Vagina (tissue), 2 donors: ENCODE measurements at regions not wholly inside any gene's neighbourhood (a gene's known extent, or its start where the extent isn't known, plus 50 kb on each side); places are given as distances from the start of the nearest gene placed in this dataset.

Experiments
- POLR2AphosphoS5 ChIP-seq, 2 donors: sonication (generic); formaldehyde crosslinking; IDR thresholded peaks; one replicate each; pipeline ENCODE4 v1.9.0; 2017; ENCODE audit warnings: antibody characterized with exemption in 2 of 2, mild to moderate bottlenecking in 2 of 2, low read depth in 1 of 2; ENCODE audit not compliant: insufficient read depth in 1 of 2
- TF ChIP-seq, protein P1 (sequence below), 3 experiments: fragments of 450-650 bp in 2 of 3; fragments of 200-600 bp in 1 of 3; sonication (generic) in 1 of 3; IDR thresholded peaks; one replicate each; pipeline ENCODE4 v1.5.1; 2017 to 2019; ENCODE audit warnings: antibody characterized with exemption in 3 of 3, mild to moderate bottlenecking in 2 of 3, moderate library complexity in 2 of 3

DNA sequence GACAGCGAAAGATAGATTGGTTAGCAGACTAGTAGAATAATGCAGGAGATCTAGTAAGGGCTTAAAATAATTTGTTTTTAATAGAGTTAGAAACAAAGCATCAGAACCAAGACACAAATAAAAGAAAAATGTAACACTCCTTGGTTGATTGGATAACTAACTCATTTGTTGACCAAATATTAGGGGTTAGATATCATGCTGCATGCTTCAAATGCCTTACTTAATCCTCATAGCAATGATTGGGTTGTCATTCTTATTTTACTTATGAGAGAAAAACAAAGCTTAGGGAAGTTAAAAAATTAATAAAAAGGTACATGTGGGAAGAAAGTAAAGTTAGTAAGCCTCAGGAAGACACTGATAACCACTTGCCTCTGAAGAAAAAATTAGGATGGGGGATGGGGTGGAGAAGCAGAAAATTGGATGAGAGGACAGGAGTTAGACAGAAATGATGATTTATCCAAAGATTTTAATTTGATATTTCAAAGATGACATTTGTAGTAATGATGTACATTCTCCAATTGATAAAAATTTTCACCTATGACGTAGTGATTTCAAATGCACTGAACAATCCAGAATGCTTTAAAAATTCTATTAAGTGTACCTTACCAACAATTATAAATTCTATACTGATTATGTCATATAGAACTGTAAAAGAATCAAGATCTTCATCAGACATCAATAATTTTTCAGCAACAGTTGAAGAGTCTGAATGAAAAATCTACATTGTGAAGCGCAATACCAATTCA lies 374.7 kb downstream of the COL11A1 start:
- TF ChIP-seq, protein P1, sequence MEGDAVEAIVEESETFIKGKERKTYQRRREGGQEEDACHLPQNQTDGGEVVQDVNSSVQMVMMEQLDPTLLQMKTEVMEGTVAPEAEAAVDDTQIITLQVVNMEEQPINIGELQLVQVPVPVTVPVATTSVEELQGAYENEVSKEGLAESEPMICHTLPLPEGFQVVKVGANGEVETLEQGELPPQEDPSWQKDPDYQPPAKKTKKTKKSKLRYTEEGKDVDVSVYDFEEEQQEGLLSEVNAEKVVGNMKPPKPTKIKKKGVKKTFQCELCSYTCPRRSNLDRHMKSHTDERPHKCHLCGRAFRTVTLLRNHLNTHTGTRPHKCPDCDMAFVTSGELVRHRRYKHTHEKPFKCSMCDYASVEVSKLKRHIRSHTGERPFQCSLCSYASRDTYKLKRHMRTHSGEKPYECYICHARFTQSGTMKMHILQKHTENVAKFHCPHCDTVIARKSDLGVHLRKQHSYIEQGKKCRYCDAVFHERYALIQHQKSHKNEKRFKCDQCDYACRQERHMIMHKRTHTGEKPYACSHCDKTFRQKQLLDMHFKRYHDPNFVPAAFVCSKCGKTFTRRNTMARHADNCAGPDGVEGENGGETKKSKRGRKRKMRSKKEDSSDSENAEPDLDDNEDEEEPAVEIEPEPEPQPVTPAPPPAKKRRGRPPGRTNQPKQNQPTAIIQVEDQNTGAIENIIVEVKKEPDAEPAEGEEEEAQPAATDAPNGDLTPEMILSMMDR (IDR thresholded peaks at IDR 0.05), result no peak
- no peak for TF ChIP-seq POLR2AphosphoS5 (IDR thresholded peaks at IDR 0.05; ENCODE audit: insufficient read depth in 1 of 2, low read depth in 1 of 2)
